ENCODE measurements at regions not wholly inside any gene's neighbourhood (a gene's known extent, or its start where the extent isn't known, plus 50 kb on each side); places are given as distances from the start of the nearest gene placed in this dataset.

DNA sequence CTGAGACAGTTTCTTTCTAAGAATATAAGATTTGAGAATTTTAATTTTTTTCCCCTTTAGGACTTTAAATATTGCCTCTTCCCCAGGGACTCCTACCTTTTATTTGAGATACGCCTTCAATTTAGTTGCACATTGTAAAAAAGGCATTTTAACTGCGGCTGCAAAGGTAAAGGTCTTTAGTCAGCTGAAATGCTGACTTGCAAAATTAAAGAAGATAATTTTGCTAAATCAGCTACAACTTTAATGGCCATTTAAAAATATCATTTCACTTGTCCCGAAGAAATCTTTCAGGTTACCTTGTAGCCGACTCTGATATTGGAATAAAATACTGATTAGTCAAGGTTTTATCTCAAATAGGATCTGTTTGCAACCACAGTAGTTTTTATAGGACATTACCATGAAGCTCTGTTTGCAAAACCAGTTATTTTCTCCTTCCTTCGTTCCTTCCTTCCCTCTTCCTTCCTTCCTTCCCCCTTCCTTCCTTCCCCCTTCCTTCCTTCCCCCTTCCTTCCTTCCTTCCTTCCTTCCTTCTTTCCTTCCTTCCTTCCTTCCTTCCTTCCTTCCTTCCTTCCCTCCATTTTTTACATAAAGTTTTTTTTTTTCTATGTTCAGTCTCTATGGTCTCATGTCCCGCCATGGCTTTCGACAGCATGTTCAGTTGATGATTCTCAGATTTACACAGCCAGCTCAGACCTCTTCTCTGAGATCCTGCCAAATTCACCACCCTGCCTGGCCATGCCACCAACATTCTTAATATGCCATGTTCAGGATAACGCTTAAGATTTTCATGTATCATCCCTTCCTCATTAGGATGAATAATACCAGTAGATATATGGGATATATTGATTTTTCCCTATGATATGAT, 405.4 kb upstream of the PRKX start:
- Mint-ChIP-seq H3K27me3 (ENCODE audit: unreplicated experiment) (peaks cover 14% of the 10 kb centered on the region), H3K36me3 (ENCODE audit: insufficient read depth, unreplicated experiment) (no peaks in the 10 kb centered on the region), H3K9me3 (ENCODE audit: low read depth, unreplicated experiment) (peaks cover 2% of the 10 kb centered on the region), H3K27ac (ENCODE audit: unreplicated experiment) (no peak overlapping the region), H3K4me3 (ENCODE audit: low read depth, unreplicated experiment) (no peak overlapping the region), H3K4me1 (ENCODE audit: low read depth, unreplicated experiment) (no peaks in the 10 kb centered on the region)
- no TSS peak for BruUV-seq (replicated peaks)
- no peak for DNase-seq
- no peak for TF ChIP-seq CTCF (IDR thresholded peaks at IDR 0.05; ENCODE audit: unreplicated experiment)
- CTCF ChIA-PET: interaction anchor here (0.6 kb wide), 1 partner anchor 14 kb away, joined by 5 read pairs; no protein-coding TSS in a partner anchor
- intact Hi-C loops (cut with micrococcal nuclease; ENCODE audit: unreplicated experiment): loop anchor here (10.0 kb wide), 1 partner anchor 126 kb away; no protein-coding TSS in a partner anchor

- Mint-ChIP-seq H3K4me1 (ENCODE audit: low read depth, unreplicated experiment) (no peaks in the 10 kb centered on the region), H3K36me3 (ENCODE audit: insufficient read depth, unreplicated experiment) (no peaks in the 10 kb centered on the region), H3K4me3 (ENCODE audit: low read depth, unreplicated experiment) (no peak overlapping the region), H3K27me3 (ENCODE audit: unreplicated experiment) (peaks cover 29% of the 10 kb centered on the region), H3K9me3 (ENCODE audit: low read depth, unreplicated experiment) (peaks cover 3% of the 10 kb centered on the region), H3K27ac (ENCODE audit: unreplicated experiment) (no peak overlapping the region)
- BruUV-seq (replicated peaks): no TSS peak
- no peak for TF ChIP-seq CTCF (IDR thresholded peaks at IDR 0.05; ENCODE audit: unreplicated experiment)
- no peak for DNase-seq
- intact Hi-C loops (cut with micrococcal nuclease; ENCODE audit: unreplicated experiment): loop anchor here (10.0 kb wide), 1 partner anchor 134 kb away; no protein-coding TSS in a partner anchor
- CTCF ChIA-PET: no interaction called here
Observed at GRCh38 chrX:4110964-4111363, 397.5 kb upstream of the PRKX start.

DNA sequence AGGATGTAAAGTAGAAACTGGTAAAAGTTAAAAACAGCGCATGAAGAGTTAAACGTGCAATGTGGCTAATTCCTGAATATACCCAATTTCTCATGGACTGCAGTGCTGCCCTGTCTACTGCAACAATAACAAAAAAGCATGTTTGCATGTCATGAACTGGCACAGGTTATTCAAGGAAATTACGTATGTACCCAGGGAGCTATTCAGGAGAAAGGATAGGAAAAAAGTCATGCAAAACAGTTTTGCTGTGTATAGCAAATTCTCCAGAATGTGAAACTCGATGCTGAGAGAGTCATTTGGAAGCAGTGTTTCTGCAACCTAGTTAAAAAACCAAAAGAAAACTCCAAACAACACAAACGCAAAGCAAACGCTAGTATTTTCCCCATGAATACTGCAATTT, 381.5 kb upstream of the PRKX start:
- CTCF ChIA-PET: no interaction called here
- no peaks in the 10 kb centered on the region for H3K36me3 Mint-ChIP-seq (ENCODE audit: insufficient read depth, unreplicated experiment)
- DNase-seq: no peak
- intact Hi-C loops (cut with micrococcal nuclease; ENCODE audit: unreplicated experiment): no loop called here
- no peak for TF ChIP-seq CTCF (IDR thresholded peaks at IDR 0.05; ENCODE audit: unreplicated experiment)
- no peak overlapping the region for H3K4me3 Mint-ChIP-seq (ENCODE audit: low read depth, unreplicated experiment)
- H3K27me3 Mint-ChIP-seq (ENCODE audit: unreplicated experiment): no peaks in the 10 kb centered on the region
- no peak overlapping the region for H3K27ac Mint-ChIP-seq (ENCODE audit: unreplicated experiment)
- peaks cover 2% of the 10 kb centered on the region for H3K9me3 Mint-ChIP-seq (ENCODE audit: low read depth, unreplicated experiment)
- BruUV-seq (replicated peaks): no TSS peak
- no peaks in the 10 kb centered on the region for H3K4me1 Mint-ChIP-seq (ENCODE audit: low read depth, unreplicated experiment)

DNA sequence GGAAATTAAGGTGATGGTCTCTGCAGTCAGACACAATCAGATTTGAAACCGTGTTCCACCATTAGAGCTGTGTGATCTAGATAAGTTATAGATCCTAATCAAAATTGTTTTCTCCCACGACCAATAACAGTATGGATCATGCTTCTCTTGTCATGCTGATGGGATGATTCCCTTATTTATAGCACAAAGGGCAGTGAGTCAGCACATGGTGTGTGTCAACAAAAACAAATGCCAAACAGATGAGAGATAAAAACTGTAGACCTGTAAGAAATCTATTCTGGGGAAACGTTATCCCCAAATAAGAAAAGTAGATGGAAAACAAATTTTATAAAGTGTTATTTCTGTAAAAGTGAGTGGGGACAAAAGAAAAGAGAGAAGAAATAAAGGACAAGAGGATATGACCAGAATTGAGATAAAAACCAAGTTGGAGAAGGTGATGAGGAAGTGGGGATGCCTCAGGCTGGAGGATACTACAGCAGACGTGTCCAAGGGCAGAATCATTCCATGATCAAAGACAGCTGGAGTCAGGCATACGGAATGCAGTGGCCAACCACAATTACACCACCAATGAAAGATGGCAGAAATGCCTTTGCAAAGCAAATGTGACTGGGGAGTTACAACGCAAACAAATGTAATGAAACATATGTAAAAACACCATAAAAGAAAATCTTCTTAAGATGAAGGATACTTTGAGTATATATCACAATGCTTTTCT, 377.8 kb upstream of the PRKX start:
- no peaks in the 10 kb centered on the region for H3K9me3 Mint-ChIP-seq (ENCODE audit: low read depth, unreplicated experiment)
- no peaks in the 10 kb centered on the region for H3K36me3 Mint-ChIP-seq (ENCODE audit: insufficient read depth, unreplicated experiment)
- no peaks in the 10 kb centered on the region for H3K4me1 Mint-ChIP-seq (ENCODE audit: low read depth, unreplicated experiment)
- no peak overlapping the region for H3K27ac Mint-ChIP-seq (ENCODE audit: unreplicated experiment)
- H3K27me3 Mint-ChIP-seq (ENCODE audit: unreplicated experiment): no peaks in the 10 kb centered on the region
- no peak for DNase-seq
- intact Hi-C loops (cut with micrococcal nuclease; ENCODE audit: unreplicated experiment): no loop called here
- H3K4me3 Mint-ChIP-seq (ENCODE audit: low read depth, unreplicated experiment): no peak overlapping the region
- no peak for TF ChIP-seq CTCF (IDR thresholded peaks at IDR 0.05; ENCODE audit: unreplicated experiment)
- BruUV-seq (replicated peaks): no TSS peak
- CTCF ChIA-PET: no interaction called here

All from Calu3 (cell line).